ENCODE measurements at regions not wholly inside any gene's neighbourhood (a gene's known extent, or its start where the extent isn't known, plus 50 kb on each side); places are given as distances from the start of the nearest gene placed in this dataset.

GRCh38 chr21:27419153-27419552, 452.3 kb upstream of the ADAMTS5 start:
- TF ChIP-seq CTCF (IDR thresholded peaks at IDR 0.05; ENCODE audit: low read depth, low read length) (no peak), MAX (IDR thresholded peaks at IDR 0.05; ENCODE audit: low read depth, low read length) (no peak), POLR2A (IDR thresholded peaks at IDR 0.05; ENCODE audit: extremely low read depth, insufficient read length) (no peak), MYC (IDR thresholded peaks at IDR 0.05; ENCODE audit: low read depth, low read length) (no peak)

Measured in NB4 (cell line).